ENCODE measurements at regions not wholly inside any gene's neighbourhood (a gene's known extent, or its start where the extent isn't known, plus 50 kb on each side); places are given as distances from the start of the nearest gene placed in this dataset.

DNA sequence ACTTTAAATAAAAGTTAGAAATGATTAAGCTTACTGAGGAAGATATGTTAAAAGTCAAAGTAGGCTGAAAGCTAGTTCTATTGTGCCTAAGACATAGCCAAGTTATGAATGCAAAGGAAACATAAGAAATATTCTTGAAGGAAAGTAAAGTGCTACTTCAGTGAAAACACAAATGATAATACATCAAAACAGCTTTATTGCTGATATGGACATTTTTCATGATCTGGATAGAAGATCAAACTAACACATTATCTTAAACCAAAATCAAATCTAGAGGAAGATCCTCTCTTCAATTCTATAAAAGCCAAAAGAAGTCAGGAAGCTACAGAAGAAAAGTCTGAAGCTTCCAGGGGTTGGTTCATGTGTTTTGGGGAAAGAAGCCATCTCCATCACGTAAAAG is 545.9 kb downstream of the COL11A1 start:
- Histone ChIP-seq H3K27me3 (no peaks in the 10 kb centered on the region), H3K4me3 (no peak overlapping the region), H3K36me3 (no peaks in the 10 kb centered on the region), H3K4me1 (no peaks in the 10 kb centered on the region), H3K9me3 (no peaks in the 10 kb centered on the region), H3K27ac (no peak overlapping the region)
- TF ChIP-seq, protein P1, sequence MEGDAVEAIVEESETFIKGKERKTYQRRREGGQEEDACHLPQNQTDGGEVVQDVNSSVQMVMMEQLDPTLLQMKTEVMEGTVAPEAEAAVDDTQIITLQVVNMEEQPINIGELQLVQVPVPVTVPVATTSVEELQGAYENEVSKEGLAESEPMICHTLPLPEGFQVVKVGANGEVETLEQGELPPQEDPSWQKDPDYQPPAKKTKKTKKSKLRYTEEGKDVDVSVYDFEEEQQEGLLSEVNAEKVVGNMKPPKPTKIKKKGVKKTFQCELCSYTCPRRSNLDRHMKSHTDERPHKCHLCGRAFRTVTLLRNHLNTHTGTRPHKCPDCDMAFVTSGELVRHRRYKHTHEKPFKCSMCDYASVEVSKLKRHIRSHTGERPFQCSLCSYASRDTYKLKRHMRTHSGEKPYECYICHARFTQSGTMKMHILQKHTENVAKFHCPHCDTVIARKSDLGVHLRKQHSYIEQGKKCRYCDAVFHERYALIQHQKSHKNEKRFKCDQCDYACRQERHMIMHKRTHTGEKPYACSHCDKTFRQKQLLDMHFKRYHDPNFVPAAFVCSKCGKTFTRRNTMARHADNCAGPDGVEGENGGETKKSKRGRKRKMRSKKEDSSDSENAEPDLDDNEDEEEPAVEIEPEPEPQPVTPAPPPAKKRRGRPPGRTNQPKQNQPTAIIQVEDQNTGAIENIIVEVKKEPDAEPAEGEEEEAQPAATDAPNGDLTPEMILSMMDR (IDR thresholded peaks at IDR 0.05): no peak
- DNase-seq: no peak
- intact Hi-C loops (cut with DNase I; ENCODE audit: low total_unique reads): no loop called here

DNA sequence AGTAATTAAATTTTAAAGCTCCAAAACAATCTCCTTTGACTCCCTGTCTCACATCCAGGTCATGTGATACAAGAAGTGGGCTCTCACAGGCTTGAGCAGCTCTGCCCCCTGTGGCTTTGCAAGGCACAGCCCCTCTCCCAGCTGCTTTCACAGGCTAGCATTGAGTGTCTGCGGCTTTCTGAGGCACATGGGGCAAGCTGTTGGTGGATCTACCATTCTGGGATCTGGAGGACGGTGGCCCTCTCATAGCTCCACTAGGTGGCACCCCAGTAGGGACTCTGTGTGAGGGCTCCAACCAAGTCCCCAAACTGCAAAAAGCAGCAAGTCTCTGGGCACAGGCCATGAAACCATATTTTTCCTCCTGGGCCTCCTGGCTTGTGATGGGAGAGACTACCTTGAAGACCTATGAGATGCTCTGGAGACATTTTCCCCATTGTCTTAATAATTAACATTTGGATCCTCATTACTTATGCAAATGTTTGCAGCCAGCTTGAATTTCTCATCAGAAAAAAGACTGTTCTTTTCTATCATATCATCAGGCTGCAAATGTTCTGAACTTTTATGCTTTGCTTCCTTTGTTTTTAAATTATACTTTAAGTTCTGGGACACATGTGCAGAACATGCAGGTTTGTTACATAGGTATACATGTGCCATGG is 554.1 kb upstream of the OLFM3 start:
- no peaks in the 10 kb centered on the region for H3K36me3 ChIP-seq
- DNase-seq: no peak
- H3K27me3 ChIP-seq: no peaks in the 10 kb centered on the region
- H3K27ac ChIP-seq: no peak overlapping the region
- intact Hi-C loops (cut with DNase I; ENCODE audit: low total_unique reads): no loop called here
- H3K9me3 ChIP-seq: no peaks in the 10 kb centered on the region
- TF ChIP-seq, protein P1 (IDR thresholded peaks at IDR 0.05): no peak
- no peaks in the 10 kb centered on the region for H3K4me1 ChIP-seq
- H3K4me3 ChIP-seq: no peak overlapping the region

DNA sequence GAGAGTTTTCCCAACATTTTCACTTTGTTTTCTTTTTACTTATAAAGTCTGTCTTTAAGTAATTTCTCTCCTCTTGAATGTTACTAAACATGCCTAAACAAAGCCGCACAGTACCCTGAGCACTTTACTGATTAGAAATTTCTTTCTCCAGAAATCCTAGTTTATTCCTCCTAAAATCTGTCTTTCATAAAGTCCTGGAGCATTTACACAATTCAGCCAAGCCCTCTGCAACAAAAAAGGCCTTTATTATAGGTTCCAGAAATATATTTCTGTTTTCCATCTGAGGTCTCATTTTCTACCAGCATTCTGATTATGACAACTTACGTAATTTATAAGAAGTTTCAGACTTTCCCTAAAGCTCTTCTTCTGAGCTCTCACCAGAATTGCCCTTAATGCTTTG is 549.5 kb upstream of the OLFM3 start:
- no peaks in the 10 kb centered on the region for H3K9me3 ChIP-seq
- H3K27ac ChIP-seq: no peak overlapping the region
- no peaks in the 10 kb centered on the region for H3K4me1 ChIP-seq
- no peaks in the 10 kb centered on the region for H3K36me3 ChIP-seq
- DNase-seq: no peak
- TF ChIP-seq, protein P1 (IDR thresholded peaks at IDR 0.05): no peak
- intact Hi-C loops (cut with DNase I; ENCODE audit: low total_unique reads): no loop called here
- H3K27me3 ChIP-seq: no peaks in the 10 kb centered on the region
- H3K4me3 ChIP-seq: no peak overlapping the region

DNA sequence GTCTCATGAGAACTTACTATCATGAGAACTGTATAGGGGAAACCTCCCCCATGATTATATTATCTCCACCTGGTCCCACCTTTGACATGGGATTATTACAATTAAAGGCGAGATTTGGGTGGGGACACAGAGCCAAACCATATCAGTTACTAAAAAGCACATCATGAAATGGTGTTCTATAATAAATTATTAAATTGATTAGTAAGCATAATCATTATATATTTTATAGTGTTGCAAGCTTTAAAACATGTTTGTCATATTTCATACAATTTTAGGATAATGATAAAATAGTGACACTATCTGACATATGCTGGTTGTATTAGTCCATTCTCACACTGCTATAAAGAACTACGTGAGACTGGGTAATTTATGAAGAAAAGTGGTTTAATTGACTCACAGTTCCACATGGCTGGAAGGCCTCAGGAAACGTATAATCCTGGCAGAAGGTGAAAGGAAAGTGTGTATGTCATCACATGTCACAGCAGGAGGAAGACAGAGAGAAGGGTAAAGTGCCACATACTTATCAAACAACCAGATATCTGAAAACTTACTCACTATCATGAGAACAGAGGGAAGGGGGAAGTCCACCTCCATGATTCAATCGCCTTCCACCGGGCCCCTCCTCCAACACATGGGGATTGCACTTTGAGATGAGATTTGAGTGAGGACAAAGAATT is 539.2 kb upstream of the OLFM3 start:
- H3K9me3 ChIP-seq: no peaks in the 10 kb centered on the region
- H3K36me3 ChIP-seq: no peaks in the 10 kb centered on the region
- no peak for DNase-seq
- H3K4me1 ChIP-seq: no peaks in the 10 kb centered on the region
- TF ChIP-seq, protein P1 (IDR thresholded peaks at IDR 0.05): no peak
- intact Hi-C loops (cut with DNase I; ENCODE audit: low total_unique reads): no loop called here
- no peak overlapping the region for H3K27ac ChIP-seq
- H3K27me3 ChIP-seq: no peaks in the 10 kb centered on the region
- H3K4me3 ChIP-seq: no peak overlapping the region

DNA sequence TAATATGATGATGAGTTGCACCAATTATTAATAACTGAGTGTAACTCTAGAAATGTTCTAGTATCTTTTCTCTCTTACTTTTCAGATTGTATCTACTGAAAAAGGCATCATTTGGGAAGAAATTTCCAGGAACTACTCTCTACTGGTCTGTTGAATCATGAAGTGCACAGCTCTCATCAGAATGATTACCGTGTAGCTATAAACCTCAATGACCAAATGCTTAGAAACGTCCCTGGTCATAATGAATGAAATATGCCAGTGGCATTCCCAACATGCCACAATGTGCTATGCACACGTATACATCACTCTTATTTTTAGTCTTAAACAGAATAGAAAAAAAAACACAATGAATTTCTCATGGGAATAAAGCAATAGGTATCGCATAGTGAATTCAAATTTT is 534.3 kb upstream of the OLFM3 start:
- H3K36me3 ChIP-seq: no peaks in the 10 kb centered on the region

More for the DNA sequence above, 534.3 kb upstream of the OLFM3 start:
- TF ChIP-seq, protein P1 (IDR thresholded peaks at IDR 0.05): no peak
- no peaks in the 10 kb centered on the region for H3K27me3 ChIP-seq
- intact Hi-C loops (cut with DNase I; ENCODE audit: low total_unique reads): no loop called here
- H3K4me3 ChIP-seq: no peak overlapping the region
- no peaks in the 10 kb centered on the region for H3K4me1 ChIP-seq
- no peak for DNase-seq
- no peak overlapping the region for H3K27ac ChIP-seq
- no peaks in the 10 kb centered on the region for H3K9me3 ChIP-seq
